H9 (cell line): ENCODE measurements at regions not wholly inside any gene's neighbourhood (a gene's known extent, or its start where the extent isn't known, plus 50 kb on each side); places are given as distances from the start of the nearest gene placed in this dataset.

ENCODE experiments used
- DNase-seq: peaks from one replicate; pipeline ENCODE4 v3.0.0-alpha.2; 2017
- H2AFZ ChIP-seq: one replicate; pipeline ENCODE4 v1.6.1; 2013; ENCODE audit warnings: mild to moderate bottlenecking, low read length, control low read depth, moderate library complexity
- H2AK5ac ChIP-seq: 2 replicates; pipeline ENCODE4 v1.6.1; 2013; ENCODE audit warnings: low read length, control low read depth, mixed read lengths; ENCODE audit not compliant: insufficient read length
- H2BK120ac ChIP-seq: one replicate; pipeline ENCODE4 v1.6.1; 2013; ENCODE audit warnings: low read depth, mild to moderate bottlenecking, low read length, control low read depth, inconsistent platforms; ENCODE audit not compliant: poor library complexity, severe bottlenecking
- H2BK12ac ChIP-seq: 2 replicates; pipeline ENCODE4 v1.6.1; 2013; ENCODE audit warnings: low read length, control low read depth, mixed read lengths, low read depth; ENCODE audit not compliant: insufficient read length
- H2BK15ac ChIP-seq: 2 replicates; pipeline ENCODE4 v1.6.1; 2013; ENCODE audit warnings: low read depth, low read length, control low read depth
- H2BK20ac ChIP-seq: one replicate; pipeline ENCODE4 v1.6.1; 2013; ENCODE audit warnings: low read depth, mild to moderate bottlenecking, low read length, control low read depth, inconsistent platforms; ENCODE audit not compliant: poor library complexity, severe bottlenecking
- H2BK5ac ChIP-seq: 2 replicates; pipeline ENCODE4 v1.6.1; 2013; ENCODE audit warnings: low read length, control low read depth, mixed read lengths; ENCODE audit not compliant: insufficient read length
- H3K14ac ChIP-seq: 2 replicates; pipeline ENCODE4 v1.6.1; 2013; ENCODE audit warnings: low read length, control low read depth; ENCODE audit not compliant: insufficient read depth
- H3K18ac ChIP-seq: 2 replicates; pipeline ENCODE4 v1.6.1; 2013; ENCODE audit warnings: low read depth, mild to moderate bottlenecking, mixed read lengths, low read length, control low read depth; ENCODE audit not compliant: insufficient read length
- H3K23ac ChIP-seq: 2 replicates; pipeline ENCODE4 v1.6.1; 2013; ENCODE audit warnings: low read length, control low read depth, mixed read lengths, low read depth; ENCODE audit not compliant: insufficient read length
- H3K23me2 ChIP-seq: 2 replicates; pipeline ENCODE4 v1.6.1; 2013; ENCODE audit warnings: low read depth, mild to moderate bottlenecking, mixed read lengths, low read length, control low read depth; ENCODE audit not compliant: insufficient read length, poor library complexity, severe bottlenecking
- H3K27ac ChIP-seq: 2 replicates; pipeline ENCODE4 v1.5.1; 2013; ENCODE audit warnings: low read length, control low read depth, mixed read lengths, low read depth; ENCODE audit not compliant: insufficient read length
- H3K27me3 ChIP-seq: 2 replicates; pipeline ENCODE4 v1.6.1; 2013; ENCODE audit warnings: low read length, control low read depth, inconsistent platforms; ENCODE audit not compliant: insufficient read depth
- H3K4ac ChIP-seq: 2 replicates; pipeline ENCODE4 v1.6.1; 2013; ENCODE audit warnings: low read depth, mild to moderate bottlenecking, control low read depth, inconsistent platforms, low read length, moderate library complexity
- H3K4me1 ChIP-seq: 2 replicates; pipeline ENCODE4 v1.6.1; 2013; ENCODE audit warnings: low read length, control low read depth, inconsistent platforms; ENCODE audit not compliant: insufficient read depth
- H3K4me2 ChIP-seq: 2 replicates; pipeline ENCODE4 v1.6.1; 2013; ENCODE audit warnings: low read length, control low read depth, mixed read lengths; ENCODE audit not compliant: insufficient read length, insufficient read depth
- H3K56ac ChIP-seq: 2 replicates; pipeline ENCODE4 v1.6.1; 2013; ENCODE audit warnings: low read depth, mild to moderate bottlenecking, mixed read lengths, low read length, control low read depth; ENCODE audit not compliant: insufficient read length
- H3K79me1 ChIP-seq: 2 replicates; pipeline ENCODE4 v1.6.1; 2013; ENCODE audit warnings: low read depth, mild to moderate bottlenecking, moderate library complexity, low read length, control low read depth, inconsistent platforms; ENCODE audit not compliant: insufficient read depth, poor library complexity, severe bottlenecking
- H3K79me2 ChIP-seq: 2 replicates; pipeline ENCODE4 v1.6.1; 2013; ENCODE audit warnings: low read length, control low read depth, inconsistent platforms; ENCODE audit not compliant: insufficient read depth
- H3K9ac ChIP-seq: 2 replicates; pipeline ENCODE4 v1.6.1; 2013; ENCODE audit warnings: low read length, control low read depth, mixed read lengths; ENCODE audit not compliant: insufficient read length; ENCODE audit errors: extremely low read depth
- H3K9me3 ChIP-seq: one replicate; pipeline ENCODE4 v1.6.1; 2013; ENCODE audit warnings: low read depth, low read length, inconsistent platforms; ENCODE audit not compliant: control insufficient read depth
- H3T11ph ChIP-seq: one replicate; pipeline ENCODE4 v1.6.1; 2013; ENCODE audit warnings: mild to moderate bottlenecking, low read length, control low read depth, inconsistent platforms
- H4K20me1 ChIP-seq: one replicate; pipeline ENCODE4 v1.6.1; 2013; ENCODE audit not compliant: control insufficient read depth, insufficient read length, insufficient read depth
- H4K5ac ChIP-seq: 2 replicates; pipeline ENCODE4 v1.6.1; 2013; ENCODE audit warnings: low read depth, mild to moderate bottlenecking, mixed read lengths, low read length, control low read depth; ENCODE audit not compliant: insufficient read length
- H4K8ac ChIP-seq: replicated peaks from 2 replicates; pipeline ENCODE4 v1.6.1; 2013; ENCODE audit warnings: low read length, control low read depth, mixed read lengths, low read depth; ENCODE audit not compliant: insufficient read length
- H4K91ac ChIP-seq: 2 replicates; pipeline ENCODE4 v1.6.1; 2013; ENCODE audit warnings: low read depth, mild to moderate bottlenecking, moderate library complexity, mixed read lengths, low read length, control low read depth; ENCODE audit not compliant: insufficient read length
- H3K27ac Mint-ChIP-seq, 3 experiments: 2 replicates in 2 of 3; 3 replicates in 1 of 3; pipeline ENCODE4 v1.8.0; 2020 to 2021; ENCODE audit warnings: mixed read lengths in 3 of 3, mild to moderate bottlenecking in 1 of 3, moderate library complexity in 1 of 3
- H3K27me3 Mint-ChIP-seq: 2 replicates; pipeline ENCODE4 v1.8.0; 2021; ENCODE audit warnings: low read depth, mild to moderate bottlenecking, moderate library complexity, mixed read lengths
- H3K36me3 Mint-ChIP-seq, 3 experiments: 2 replicates in 2 of 3; 3 replicates in 1 of 3; pipeline ENCODE4 v1.8.0; 2020 to 2021; ENCODE audit warnings: low read depth in 3 of 3, mixed read lengths in 3 of 3; ENCODE audit not compliant: insufficient read depth in 1 of 3
- H3K4me1 Mint-ChIP-seq, 2 experiments: 2 replicates each; pipeline ENCODE4 v1.8.0; 2020; ENCODE audit warnings: mixed read lengths in 2 of 2
- H3K4me3 Mint-ChIP-seq, 2 experiments: 2 replicates in 1 of 2; 3 replicates in 1 of 2; pipeline ENCODE4 v1.8.0; 2020 to 2021; ENCODE audit warnings: mild to moderate bottlenecking in 2 of 2, mixed read lengths in 2 of 2, moderate library complexity in 1 of 2
- H3K9me3 Mint-ChIP-seq, 2 experiments: 2 replicates in 1 of 2; 3 replicates in 1 of 2; pipeline ENCODE4 v1.8.0; 2020; ENCODE audit warnings: mild to moderate bottlenecking in 2 of 2, mixed read lengths in 2 of 2, moderate library complexity in 1 of 2
- CTCF ChIP-seq: fragments of 200-600 bp; sonication (generic); conservative IDR thresholded peaks from 3 replicates; pipeline ENCODE4 v1.8.0; 2021; ENCODE audit warnings: antibody characterized with exemption, mild to moderate bottlenecking
- WGBS: extraction: QIAGEN DNeasy Blood & Tissue Kit; methylation state at CpG from one replicate; pipeline ENCODE4 v1.1.7; 2013; ENCODE audit warnings: missing lambda C conversion rate, low lambda C conversion rate, mixed read lengths; ENCODE audit not compliant: insufficient read length; ENCODE audit errors: extremely low coverage; 5-methylcytosine and 5-hydroxymethylcytosine counted together

GRCh38 chrX:8861908-8862307 is 60.7 kb upstream of the FAM9A start:
- no peak overlapping the region for H3K23ac ChIP-seq
- no peak overlapping the region for H3K27ac ChIP-seq
- H2BK15ac ChIP-seq: no peak overlapping the region
- no peaks in the 10 kb centered on the region for H3K27me3 ChIP-seq
- H3K4me3 Mint-ChIP-seq: no peak overlapping the region
- H4K8ac ChIP-seq: no peak overlapping the region
- no peaks in the 10 kb centered on the region for H3K9me3 ChIP-seq
- no peak overlapping the region for H2BK12ac ChIP-seq
- no peak overlapping the region for H2BK120ac ChIP-seq
- no peaks in the 10 kb centered on the region for H3K36me3 Mint-ChIP-seq
- no peak overlapping the region for H3K18ac ChIP-seq
- TF ChIP-seq CTCF: no peak
- no peak overlapping the region for H2BK20ac ChIP-seq
- H2AK5ac ChIP-seq: no peak overlapping the region
- H3K56ac ChIP-seq: no peak overlapping the region
- no peaks in the 10 kb centered on the region for H3K23me2 ChIP-seq
- no peak for DNase-seq
- H3K4ac ChIP-seq: no peak overlapping the region
- no peak overlapping the region for H3K27ac Mint-ChIP-seq
- H3K14ac ChIP-seq: no peak overlapping the region
- H3K9ac ChIP-seq: no peak overlapping the region
- H3K9me3 Mint-ChIP-seq: peaks cover 0 to 26% of the 10 kb centered on the region in 2 experiments; a peak in 2 of 5 replicates
- H4K5ac ChIP-seq: no peak overlapping the region
- no CpG with 5 or more reads among the region's 2 CpGs for WGBS
- H3K79me1 ChIP-seq: no peaks in the 10 kb centered on the region
- H3K27me3 Mint-ChIP-seq: peaks cover 5% of the 10 kb centered on the region
- H3K4me2 ChIP-seq: no peak overlapping the region
- H3K79me2 ChIP-seq: no peaks in the 10 kb centered on the region
- no peak overlapping the region for H2AFZ ChIP-seq
- H4K20me1 ChIP-seq: no peaks in the 10 kb centered on the region
- no peak overlapping the region for H2BK5ac ChIP-seq
- H3K4me1 ChIP-seq: no peaks in the 10 kb centered on the region
- peaks cover 3 to 6% of the 10 kb centered on the region in 2 experiments for H3K4me1 Mint-ChIP-seq
- H4K91ac ChIP-seq: no peak overlapping the region
- no peak overlapping the region for H3T11ph ChIP-seq
